Ascending aorta (tissue), 2 donors: ENCODE measurements at regions not wholly inside any gene's neighbourhood (a gene's known extent, or its start where the extent isn't known, plus 50 kb on each side); places are given as distances from the start of the nearest gene placed in this dataset.

Experiments
- DNase-seq, 2 donors: peaks; one replicate each; pipeline ENCODE4 v3.0.0-alpha.2; 2019; ENCODE audit warnings: low spot score in 2 of 2
- H3K27ac ChIP-seq, 2 donors: fragments of 200-600 bp; sonication (generic); one replicate each; pipeline ENCODE4 v1.5.1; 2016 to 2017; ENCODE audit warnings: mild to moderate bottlenecking in 1 of 2
- H3K27me3 ChIP-seq: fragments of 200-600 bp; sonication (generic); one replicate; pipeline ENCODE4 v1.5.1; 2017
- H3K36me3 ChIP-seq, 2 donors: fragments of 200-600 bp; sonication (generic); one replicate each; pipeline ENCODE4 v1.5.1; 2016
- H3K4me1 ChIP-seq, 2 donors: fragments of 200-600 bp; sonication (generic); one replicate each; pipeline ENCODE4 v1.5.1; 2016 to 2017; ENCODE audit warnings: mild to moderate bottlenecking in 1 of 2
- H3K4me3 ChIP-seq, 2 donors: fragments of 200-600 bp; sonication (generic); one replicate each; pipeline ENCODE4 v1.5.1; 2016 to 2017; ENCODE audit warnings: mild to moderate bottlenecking in 1 of 2
- H3K9me3 ChIP-seq, 2 donors: fragments of 200-600 bp; sonication (generic); one replicate each; pipeline ENCODE4 v1.5.1; 2016
- intact Hi-C: fragments of 100-400 bp; cut with DNase I; formaldehyde crosslinking; loops from one replicate; pipeline ENCODE4 v1.15.1; 2023
- TF ChIP-seq, protein P1 (sequence below), 3 experiments: fragments of 200-600 bp in 2 of 3; fragments of 450-650 bp in 1 of 3; sonication (generic) in 2 of 3; IDR thresholded peaks; one replicate each; pipeline ENCODE4 v1.5.1; 2016 to 2019; ENCODE audit warnings: antibody characterized with exemption in 3 of 3, mild to moderate bottlenecking in 1 of 3, moderate library complexity in 1 of 3

DNA sequence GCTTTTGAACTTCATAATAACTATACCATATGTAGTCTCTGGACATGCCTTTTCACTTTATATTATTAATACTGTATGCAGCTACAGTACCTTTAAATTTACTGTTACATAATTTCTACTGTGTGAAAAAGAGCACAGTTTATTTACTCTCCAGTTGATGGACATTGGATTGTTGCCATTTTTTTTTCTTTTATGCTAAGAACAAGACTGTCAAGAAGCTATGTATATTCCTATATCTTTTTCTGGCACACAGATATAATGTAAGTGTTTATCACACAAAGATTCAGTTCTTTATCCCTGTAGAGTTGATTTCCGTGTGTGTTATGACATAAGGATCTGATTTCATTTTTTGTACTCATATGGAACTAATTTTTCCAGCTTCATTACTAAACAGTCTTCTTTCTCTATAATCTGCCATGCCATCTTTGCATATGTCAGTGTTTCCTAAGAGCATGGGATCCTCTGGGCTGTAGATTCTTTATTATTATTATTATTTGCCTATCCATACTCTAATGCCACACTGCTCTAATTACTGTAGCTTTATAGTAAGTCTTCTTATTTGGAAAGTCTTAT, 593.0 kb upstream of the ATP2B1 start:
- DNase-seq = no peak
- TF ChIP-seq, protein P1, sequence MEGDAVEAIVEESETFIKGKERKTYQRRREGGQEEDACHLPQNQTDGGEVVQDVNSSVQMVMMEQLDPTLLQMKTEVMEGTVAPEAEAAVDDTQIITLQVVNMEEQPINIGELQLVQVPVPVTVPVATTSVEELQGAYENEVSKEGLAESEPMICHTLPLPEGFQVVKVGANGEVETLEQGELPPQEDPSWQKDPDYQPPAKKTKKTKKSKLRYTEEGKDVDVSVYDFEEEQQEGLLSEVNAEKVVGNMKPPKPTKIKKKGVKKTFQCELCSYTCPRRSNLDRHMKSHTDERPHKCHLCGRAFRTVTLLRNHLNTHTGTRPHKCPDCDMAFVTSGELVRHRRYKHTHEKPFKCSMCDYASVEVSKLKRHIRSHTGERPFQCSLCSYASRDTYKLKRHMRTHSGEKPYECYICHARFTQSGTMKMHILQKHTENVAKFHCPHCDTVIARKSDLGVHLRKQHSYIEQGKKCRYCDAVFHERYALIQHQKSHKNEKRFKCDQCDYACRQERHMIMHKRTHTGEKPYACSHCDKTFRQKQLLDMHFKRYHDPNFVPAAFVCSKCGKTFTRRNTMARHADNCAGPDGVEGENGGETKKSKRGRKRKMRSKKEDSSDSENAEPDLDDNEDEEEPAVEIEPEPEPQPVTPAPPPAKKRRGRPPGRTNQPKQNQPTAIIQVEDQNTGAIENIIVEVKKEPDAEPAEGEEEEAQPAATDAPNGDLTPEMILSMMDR (IDR thresholded peaks at IDR 0.05) = no peak
- no peaks in the 10 kb centered on the region for H3K36me3 ChIP-seq
- intact Hi-C loops = no loop called here
- no peaks in the 10 kb centered on the region for H3K4me1 ChIP-seq
- H3K9me3 ChIP-seq = no peaks in the 10 kb centered on the region
- no peak overlapping the region for H3K4me3 ChIP-seq
- no peak overlapping the region for H3K27ac ChIP-seq
- H3K27me3 ChIP-seq = no peaks in the 10 kb centered on the region

DNA sequence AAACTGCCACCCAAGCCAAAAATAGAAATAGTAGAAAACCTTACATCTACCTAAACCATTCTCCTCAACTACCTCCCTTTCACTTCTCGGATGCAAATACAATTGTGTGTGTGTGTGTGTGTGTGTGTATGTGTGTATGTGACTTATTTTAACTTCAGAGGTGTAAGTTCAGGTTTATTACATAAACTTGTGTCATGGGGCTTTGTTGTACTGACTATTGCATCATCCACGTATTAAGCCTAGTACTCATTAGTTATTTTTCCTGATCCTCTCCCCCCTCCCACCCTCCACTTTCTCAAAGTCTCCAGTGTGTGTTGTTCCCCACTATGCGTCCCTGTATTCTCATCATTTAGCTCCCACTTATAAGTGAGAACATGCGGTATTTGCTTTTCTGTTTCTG, 592.5 kb upstream of the ATP2B1 start:
- DNase-seq = no peak
- H3K27me3 ChIP-seq = no peaks in the 10 kb centered on the region
- H3K4me1 ChIP-seq = no peaks in the 10 kb centered on the region
- no peaks in the 10 kb centered on the region for H3K9me3 ChIP-seq
- TF ChIP-seq, protein P1 (IDR thresholded peaks at IDR 0.05) = no peak
- H3K4me3 ChIP-seq = no peak overlapping the region
- H3K27ac ChIP-seq = no peak overlapping the region
- intact Hi-C loops = no loop called here
- H3K36me3 ChIP-seq = no peaks in the 10 kb centered on the region

DNA sequence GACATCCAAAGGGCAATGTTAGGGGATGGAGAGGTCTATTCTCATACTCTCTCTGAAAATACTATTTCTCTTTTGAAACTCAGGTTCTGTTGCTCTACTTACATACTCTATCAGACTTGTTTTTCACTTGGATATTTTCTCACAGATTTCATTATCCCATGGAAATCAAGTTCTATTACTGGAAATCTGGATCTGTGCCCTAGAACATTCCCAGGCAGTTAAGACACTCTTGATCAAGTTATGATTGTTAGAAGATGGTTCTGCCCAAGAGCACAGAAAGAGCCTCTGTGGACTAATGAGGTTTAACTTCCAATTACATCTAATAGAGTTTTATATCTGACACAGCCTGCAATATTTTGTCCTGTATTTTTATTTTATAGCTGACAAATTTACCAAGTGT, 591.0 kb upstream of the ATP2B1 start:
- Histone ChIP-seq H3K4me3 (no peak overlapping the region), H3K4me1 (no peaks in the 10 kb centered on the region), H3K27ac (no peak overlapping the region), H3K9me3 (no peaks in the 10 kb centered on the region), H3K27me3 (no peaks in the 10 kb centered on the region), H3K36me3 (no peaks in the 10 kb centered on the region)
- intact Hi-C loops = no loop called here
- no peak for DNase-seq
- TF ChIP-seq, protein P1 (IDR thresholded peaks at IDR 0.05) = no peak

DNA sequence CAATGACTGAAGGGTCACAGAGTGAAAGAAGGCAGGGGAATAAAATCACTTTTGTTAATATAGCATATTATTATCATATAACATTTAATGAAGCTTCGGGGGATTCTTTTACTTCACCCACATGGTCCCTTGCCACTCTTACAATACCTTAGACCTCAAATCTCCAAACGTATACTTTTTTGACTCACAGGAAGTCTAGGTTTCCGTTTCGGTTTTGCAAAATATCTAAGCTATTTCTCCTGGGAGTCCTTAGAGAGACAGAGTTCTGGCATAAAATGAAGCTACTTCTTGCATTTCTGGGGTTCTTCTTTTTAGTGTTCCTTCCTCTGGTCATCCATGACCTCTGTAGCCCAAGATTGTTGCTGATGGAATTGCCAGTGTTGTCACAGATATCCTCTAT, 590.5 kb upstream of the ATP2B1 start:
- H3K36me3 ChIP-seq = no peaks in the 10 kb centered on the region
- TF ChIP-seq, protein P1 (IDR thresholded peaks at IDR 0.05) = no peak
- intact Hi-C loops = no loop called here
- H3K27ac ChIP-seq = no peak overlapping the region
- H3K4me1 ChIP-seq = no peaks in the 10 kb centered on the region
- no peak overlapping the region for H3K4me3 ChIP-seq
- no peak for DNase-seq
- H3K27me3 ChIP-seq = no peaks in the 10 kb centered on the region
- H3K9me3 ChIP-seq = no peaks in the 10 kb centered on the region

DNA sequence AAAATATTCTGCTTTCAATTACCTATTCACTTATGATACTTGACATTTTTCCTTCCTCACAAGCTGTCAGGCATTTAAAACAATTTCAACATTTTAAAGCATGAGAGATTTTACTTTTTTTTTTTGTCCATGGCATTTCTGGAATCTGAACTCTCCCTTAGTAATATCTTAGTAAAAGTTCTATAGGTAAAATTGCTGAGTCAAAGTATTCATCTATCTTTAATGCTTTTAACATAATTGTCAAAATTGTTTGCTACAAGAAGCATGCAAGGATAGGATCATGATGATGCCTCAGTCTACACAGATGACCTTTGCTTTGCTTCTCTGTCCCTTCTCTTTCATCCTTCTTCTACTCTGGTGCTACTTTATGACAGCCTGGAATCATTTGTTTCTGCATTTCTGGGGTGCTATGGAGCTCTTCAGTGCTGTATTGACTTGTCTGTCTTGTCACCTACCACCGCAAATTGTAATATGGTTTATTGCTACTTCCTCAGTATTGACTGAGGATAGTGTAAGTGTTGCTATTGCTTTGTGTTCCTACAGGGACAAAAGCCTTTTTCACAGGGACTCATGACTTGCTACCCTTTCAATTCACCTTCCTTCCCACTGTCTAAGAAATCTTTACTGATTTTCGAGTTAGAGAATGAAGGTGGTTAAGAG, 589.8 kb upstream of the ATP2B1 start:
- no peaks in the 10 kb centered on the region for H3K36me3 ChIP-seq
- DNase-seq = no peak
- no peak overlapping the region for H3K27ac ChIP-seq
- H3K9me3 ChIP-seq = no peaks in the 10 kb centered on the region
- TF ChIP-seq, protein P1 (IDR thresholded peaks at IDR 0.05) = no peak
- no peaks in the 10 kb centered on the region for H3K27me3 ChIP-seq
- no peaks in the 10 kb centered on the region for H3K4me1 ChIP-seq
- H3K4me3 ChIP-seq = no peak overlapping the region
- intact Hi-C loops = no loop called here
